Omental fat pad (tissue), 3 donors: ENCODE measurements at regions not wholly inside any gene's neighbourhood (a gene's known extent, or its start where the extent isn't known, plus 50 kb on each side); places are given as distances from the start of the nearest gene placed in this dataset.

Source experiments
- ATAC-seq: fragments of 150-250 bp; one replicate; pipeline ENCODE4 v1.9.1; 2016; ENCODE audit warnings: mild to moderate bottlenecking, moderate library complexity; ENCODE audit not compliant: low FRiP score
- DNase-seq: peaks from one replicate; pipeline ENCODE4 v3.0.0-alpha.2; 2019; ENCODE audit warnings: low spot score
- TF ChIP-seq, protein P1 (sequence below), 3 donors: fragments of 450-650 bp; IDR thresholded peaks; one replicate each; pipeline ENCODE4 v1.5.1; 2016 to 2017; ENCODE audit warnings: antibody characterized with exemption in 3 of 3, mild to moderate bottlenecking in 3 of 3, moderate library complexity in 2 of 3

DNA sequence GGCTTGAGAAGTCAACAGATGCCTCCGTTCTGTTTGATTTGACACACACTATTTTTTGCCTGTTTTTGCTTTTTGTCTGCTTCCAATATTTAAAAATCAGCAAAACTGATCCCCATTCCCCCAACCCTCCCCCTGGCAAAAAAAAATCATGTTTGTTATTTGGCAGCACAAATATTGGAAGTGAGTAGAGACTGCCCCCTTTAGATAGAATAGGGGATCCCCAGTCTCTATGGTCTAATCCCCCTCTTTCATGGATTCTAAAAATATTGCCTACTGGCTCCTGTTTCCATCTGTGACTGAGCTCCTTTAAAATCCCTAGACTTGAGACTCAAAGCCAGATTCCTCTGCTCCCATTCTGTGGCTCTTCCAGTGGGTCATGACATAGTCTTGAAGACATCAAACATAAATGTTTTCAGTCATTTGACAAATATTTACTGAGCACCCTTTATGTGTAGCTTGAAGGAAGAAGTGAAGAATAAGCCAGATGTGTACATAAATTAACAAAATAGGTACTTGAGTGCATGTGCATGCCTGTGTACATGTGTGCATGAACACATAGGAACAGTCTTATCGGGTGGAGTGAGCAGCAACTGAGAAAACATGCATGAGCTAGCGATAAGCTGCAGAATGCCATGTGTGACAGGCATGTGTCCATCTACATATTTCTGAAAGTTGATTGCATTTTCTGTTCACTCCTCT lies 101.2 kb downstream of the SALL1 start:
- DNase-seq = no peak
- TF ChIP-seq, protein P1, sequence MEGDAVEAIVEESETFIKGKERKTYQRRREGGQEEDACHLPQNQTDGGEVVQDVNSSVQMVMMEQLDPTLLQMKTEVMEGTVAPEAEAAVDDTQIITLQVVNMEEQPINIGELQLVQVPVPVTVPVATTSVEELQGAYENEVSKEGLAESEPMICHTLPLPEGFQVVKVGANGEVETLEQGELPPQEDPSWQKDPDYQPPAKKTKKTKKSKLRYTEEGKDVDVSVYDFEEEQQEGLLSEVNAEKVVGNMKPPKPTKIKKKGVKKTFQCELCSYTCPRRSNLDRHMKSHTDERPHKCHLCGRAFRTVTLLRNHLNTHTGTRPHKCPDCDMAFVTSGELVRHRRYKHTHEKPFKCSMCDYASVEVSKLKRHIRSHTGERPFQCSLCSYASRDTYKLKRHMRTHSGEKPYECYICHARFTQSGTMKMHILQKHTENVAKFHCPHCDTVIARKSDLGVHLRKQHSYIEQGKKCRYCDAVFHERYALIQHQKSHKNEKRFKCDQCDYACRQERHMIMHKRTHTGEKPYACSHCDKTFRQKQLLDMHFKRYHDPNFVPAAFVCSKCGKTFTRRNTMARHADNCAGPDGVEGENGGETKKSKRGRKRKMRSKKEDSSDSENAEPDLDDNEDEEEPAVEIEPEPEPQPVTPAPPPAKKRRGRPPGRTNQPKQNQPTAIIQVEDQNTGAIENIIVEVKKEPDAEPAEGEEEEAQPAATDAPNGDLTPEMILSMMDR (IDR thresholded peaks at IDR 0.05) = no peak
- no peak for ATAC-seq

GRCh38 chr16:51049276-51049675 lies 101.8 kb downstream of the SALL1 start:
- ATAC-seq (no peak), DNase-seq (no peak)
- TF ChIP-seq, protein P1 (IDR thresholded peaks at IDR 0.05) = no peak

- no peak for ATAC-seq
- TF ChIP-seq, protein P1 (IDR thresholded peaks at IDR 0.05) = no peak
- DNase-seq = no peak
These were observed 102.5 kb downstream of the SALL1 start for GRCh38 chr16:51048544-51048943.

DNA sequence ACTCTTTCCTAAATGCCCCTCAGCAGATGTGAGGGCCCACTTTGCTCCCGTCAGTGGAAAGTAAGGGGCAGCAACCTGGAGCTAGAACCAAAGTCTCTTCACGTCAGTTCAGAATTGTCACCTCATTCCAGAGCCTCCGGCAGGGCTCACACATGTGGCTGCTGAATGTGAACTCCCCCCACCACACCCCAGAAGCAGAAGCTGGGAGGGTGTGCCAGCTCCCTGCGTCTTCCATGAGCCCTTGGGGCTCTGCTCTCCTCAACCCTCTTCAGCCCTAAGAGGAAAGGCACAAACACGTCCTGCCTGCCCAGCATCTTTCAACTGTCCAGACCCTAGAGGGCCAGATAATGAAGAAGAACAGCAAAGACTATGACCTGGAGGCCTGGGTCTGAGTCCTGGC lies 105.3 kb downstream of the SALL1 start:
- ATAC-seq (no peak), DNase-seq (no peak)
- TF ChIP-seq, protein P1 (IDR thresholded peaks at IDR 0.05) = no peak

- DNase-seq (no peak), ATAC-seq (no peak)
- TF ChIP-seq, protein P1 (IDR thresholded peaks at IDR 0.05) = no peak
These were observed 105.9 kb downstream of the SALL1 start for GRCh38 chr16:51045186-51045585.

- no peak for DNase-seq
- TF ChIP-seq, protein P1 (IDR thresholded peaks at IDR 0.05) = no peak
- no peak for ATAC-seq
These were observed 109.5 kb downstream of the SALL1 start for GRCh38 chr16:51041546-51041945.

DNA sequence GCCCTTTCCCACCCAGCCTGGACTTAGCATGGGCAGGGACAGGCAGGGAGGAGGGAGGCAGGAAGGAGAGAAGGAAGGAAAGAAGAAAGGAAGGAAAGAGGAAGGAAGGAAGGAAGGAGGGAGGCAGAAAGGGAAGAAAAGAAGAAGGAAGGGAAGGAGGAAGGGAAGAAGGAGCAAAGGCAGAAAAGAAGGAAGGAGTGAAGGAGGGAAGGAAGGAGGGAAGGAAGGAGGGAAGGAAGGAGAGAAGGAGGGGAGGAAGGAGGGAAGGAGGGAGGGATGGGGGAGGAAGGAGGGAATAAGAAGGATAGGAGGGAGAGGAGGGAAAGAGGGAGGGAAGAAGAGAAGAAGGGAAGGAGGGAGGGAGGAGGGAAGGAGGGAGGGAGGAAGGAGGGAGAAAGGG lies 110.4 kb downstream of the SALL1 start:
- ATAC-seq (no peak), DNase-seq (no peak)
- TF ChIP-seq, protein P1 (IDR thresholded peaks at IDR 0.05) = no peak
